Endothelial cell of umbilical vein (primary cell): ENCODE measurements at regions not wholly inside any gene's neighbourhood (a gene's known extent, or its start where the extent isn't known, plus 50 kb on each side); places are given as distances from the start of the nearest gene placed in this dataset. TPM values are rescaled to one million over a fixed set of nuclear protein-coding genes. Genes with fewer than 3 reads are reported as not detected.

ENCODE experiments used
- BruUV-seq: library from RNA; stranded (reverse); fragments of 400-500 nt; replicated peaks from 2 replicates; lab custom pipeline; 2021; lab: Mats Ljungman, UMichigan
- CTCF ChIA-PET: fragments of 300-600, 350-600 bp; sonication (Branson Sonifier 250); formaldehyde crosslinking; loops from one replicate; lab custom pipeline; 2021; ENCODE audit warnings: antibody characterized with exemption, inconsistent platforms; lab: Charles Lee
- POLR2A ChIA-PET: fragments of 300-600, 350-600 bp; sonication (Branson Sonifier 250); formaldehyde crosslinking; loops from one replicate; lab custom pipeline; 2021; ENCODE audit warnings: antibody characterized with exemption, inconsistent platforms; lab: Charles Lee
- DNase-seq: peaks from one replicate; pipeline ENCODE4 v3.0.0-alpha.2; 2011; ENCODE audit warnings: low read depth, low spot score
- FAIRE-seq: peaks from 2 replicates; lab custom pipeline; 2011; peaks lifted over from hg19 to GRCh38; lab: Jason Lieb, UNC
- H2AFZ ChIP-seq: 2 replicates; pipeline ENCODE4 v1.6.0; 2012; ENCODE audit warnings: low read depth, low read length, control low read depth, inconsistent platforms
- H3K27ac ChIP-seq: 2 replicates; pipeline ENCODE4 v1.5.1; 2011; ENCODE audit warnings: low read depth, mild to moderate bottlenecking, control low read depth, low read length, moderate library complexity; ENCODE audit not compliant: insufficient read depth
- H3K27me3 ChIP-seq, 2 experiments: 2 replicates each; pipeline versions ENCODE4 v1.6.0 to v1.6.1; 2011; ENCODE audit warnings: low read length in 2 of 2, mixed read lengths in 1 of 2; ENCODE audit not compliant: control insufficient read depth in 2 of 2, insufficient read depth in 2 of 2
- H3K36me3 ChIP-seq, 2 experiments: 2 replicates in 1 of 2; 3 replicates in 1 of 2; pipeline ENCODE4 v1.5.1; 2011; ENCODE audit warnings: low read length in 2 of 2, mild to moderate bottlenecking in 1 of 2, moderate library complexity in 1 of 2; ENCODE audit not compliant: control insufficient read depth in 2 of 2, insufficient read depth in 2 of 2; ENCODE audit errors: extremely low read depth in 1 of 2
- H3K4me1 ChIP-seq: 3 replicates; pipeline ENCODE4 v1.5.1; 2011; ENCODE audit warnings: mild to moderate bottlenecking, low read length; ENCODE audit not compliant: control insufficient read depth, insufficient read depth; ENCODE audit errors: extremely low read depth
- H3K4me2 ChIP-seq: 2 replicates; pipeline ENCODE4 v1.6.1; 2011; ENCODE audit warnings: low read length, control low read depth, mixed read lengths; ENCODE audit not compliant: insufficient read depth
- H3K4me3 ChIP-seq, 3 experiments: fragments of 200-600 bp in 1 of 3; sonication (generic), shearing (Covaris generic) in 1 of 3; replicated peaks in 1 of 3; 2 replicates each; pipeline ENCODE4 v1.5.1; 2011 to 2016; ENCODE audit warnings: control low read depth in 3 of 3, low read length in 3 of 3, mild to moderate bottlenecking in 2 of 3, inconsistent platforms in 1 of 3, low read depth in 1 of 3, moderate library complexity in 1 of 3; ENCODE audit not compliant: insufficient read depth in 1 of 3
- H3K79me2 ChIP-seq: 2 replicates; pipeline ENCODE4 v1.6.0; 2012; ENCODE audit warnings: low read length, inconsistent platforms; ENCODE audit not compliant: control insufficient read depth, insufficient read depth
- H3K9ac ChIP-seq: replicated peaks from 2 replicates; pipeline ENCODE3; 2011; ENCODE audit warnings: low read length, control low read depth; ENCODE audit not compliant: insufficient read depth; ENCODE audit errors: extremely low read depth
- H3K9me1 ChIP-seq: replicated peaks from 3 replicates; pipeline ENCODE4 v1.6.0; 2011; ENCODE audit warnings: mild to moderate bottlenecking, low read length; ENCODE audit not compliant: control insufficient read depth, insufficient read depth; ENCODE audit errors: extremely low read depth
- H3K9me3 ChIP-seq: replicated peaks from 2 replicates; pipeline ENCODE4 v1.5.1; 2012; ENCODE audit warnings: low read length, inconsistent platforms; ENCODE audit not compliant: control insufficient read depth, insufficient read depth
- H4K20me1 ChIP-seq: replicated peaks from 2 replicates; pipeline ENCODE3; 2011; ENCODE audit warnings: mild to moderate bottlenecking, low read length; ENCODE audit not compliant: control insufficient read depth, insufficient read depth; ENCODE audit errors: extremely low read depth
- GATA2 ChIP-seq: IDR thresholded peaks from 2 replicates; pipeline ENCODE4 v1.7.0; 2011; ENCODE audit warnings: low read depth, mild to moderate bottlenecking, moderate library complexity, mixed read lengths, low read length; ENCODE audit not compliant: insufficient read length, insufficient read depth
- JUN ChIP-seq: IDR thresholded peaks from 2 replicates; pipeline ENCODE4 v1.6.1; 2011; ENCODE audit warnings: borderline replicate concordance, low read depth; ENCODE audit not compliant: insufficient read length, insufficient read depth
- MYC ChIP-seq: IDR thresholded peaks from one replicate; pipeline ENCODE4 v1.6.1; 2011; ENCODE audit warnings: mild to moderate bottlenecking, low read depth, low read length
- POLR2A ChIP-seq: IDR thresholded peaks from 2 replicates; pipeline ENCODE4 v1.6.1; 2012; ENCODE audit warnings: low read depth, mild to moderate bottlenecking, control low read depth, low read length
- POLR2AphosphoS5 ChIP-seq: IDR thresholded peaks from 2 replicates; pipeline ENCODE4 v1.6.1; 2012; ENCODE audit warnings: low read depth, mild to moderate bottlenecking, control low read depth, low read length, moderate library complexity; ENCODE audit not compliant: insufficient read depth
- dilution Hi-C: fragments of 300-500 bp; cut with MboI; formaldehyde crosslinking; loops from one replicate; pipeline ENCODE4 v1.15.0; 2019; ENCODE audit warnings: low sequenced_read_pairs; ENCODE audit not compliant: extremely low pct_ligation_motif_present
- intact Hi-C: fragments of 100-400 bp; cut with micrococcal nuclease; formaldehyde crosslinking; loops from one replicate; pipeline ENCODE4 v1.10.0; 2022
- small RNA-seq: library from RNA; depleted of rRNA; stranded (forward); fragments of <200 nt; gene quantifications from one replicate; pipeline ENCODE3, GENCODE V24; 2012; ENCODE audit warnings: low replicate concordance, low read depth; ENCODE audit not compliant: insufficient read depth, insufficient read length
- TF ChIP-seq, protein P1 (sequence below): IDR thresholded peaks from 2 replicates; pipeline ENCODE4 v1.6.1; 2011; ENCODE audit not compliant: insufficient read depth, insufficient read length
- TF ChIP-seq, protein P2 (sequence below), 2 donors: IDR thresholded peaks; 1 replicate in 1 of 2; 2 replicates in 1 of 2; pipeline ENCODE4 v1.5.1; 2011; ENCODE audit warnings: low read length in 2 of 2, mild to moderate bottlenecking in 2 of 2, moderate library complexity in 2 of 2, control low read depth in 1 of 2, inconsistent platforms in 1 of 2, low read depth in 1 of 2; ENCODE audit not compliant: insufficient read depth in 1 of 2; ENCODE audit errors: extremely low read depth in 1 of 2

DNA sequence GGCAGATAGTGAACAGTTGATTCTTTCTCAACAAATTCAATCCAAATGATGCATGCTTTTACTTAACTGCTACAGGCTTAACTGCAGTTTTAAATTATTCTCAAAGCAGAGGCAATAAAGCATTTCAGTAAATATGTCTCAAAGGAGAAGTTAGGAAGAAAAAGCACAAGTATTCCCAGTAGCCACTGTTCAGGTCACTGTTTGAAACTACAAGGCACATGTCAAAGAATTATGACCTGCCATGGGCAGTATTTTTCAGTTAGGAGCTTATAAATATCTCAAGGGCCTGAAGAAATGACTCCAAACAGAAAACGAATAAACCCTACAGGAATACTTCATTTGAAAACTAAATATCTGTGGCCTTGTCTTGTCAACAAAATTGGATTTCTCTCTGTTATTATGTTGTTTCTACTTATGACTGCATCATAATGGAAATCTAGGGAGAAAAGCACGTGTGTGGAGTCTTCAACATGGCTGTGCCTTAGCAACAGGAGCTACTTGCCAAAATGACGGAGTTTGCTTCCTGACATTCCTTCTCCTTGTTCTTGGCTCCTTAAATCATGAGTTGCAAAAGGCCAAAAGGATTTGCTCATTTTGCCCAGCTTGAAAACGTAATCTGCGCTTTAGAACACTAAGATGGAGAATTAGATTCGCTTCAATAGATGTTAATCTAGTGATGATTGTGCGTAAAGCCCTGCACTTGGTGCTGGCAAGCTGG, 67.6 kb upstream of the GPR101 start:
- H3K9me1 ChIP-seq = no peaks in the 10 kb centered on the region
- no peaks in the 10 kb centered on the region for H3K79me2 ChIP-seq
- DNase-seq (no peak), FAIRE-seq (no peak)
- no peak for TF ChIP-seq POLR2AphosphoS5
- TF ChIP-seq GATA2 = no peak
- TF ChIP-seq POLR2A = no peak
- TF ChIP-seq MYC = no peak
- TF ChIP-seq, protein P1, sequence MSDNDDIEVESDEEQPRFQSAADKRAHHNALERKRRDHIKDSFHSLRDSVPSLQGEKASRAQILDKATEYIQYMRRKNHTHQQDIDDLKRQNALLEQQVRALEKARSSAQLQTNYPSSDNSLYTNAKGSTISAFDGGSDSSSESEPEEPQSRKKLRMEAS = no peak
- TF ChIP-seq JUN = no peak
- TF ChIP-seq, protein P2, sequence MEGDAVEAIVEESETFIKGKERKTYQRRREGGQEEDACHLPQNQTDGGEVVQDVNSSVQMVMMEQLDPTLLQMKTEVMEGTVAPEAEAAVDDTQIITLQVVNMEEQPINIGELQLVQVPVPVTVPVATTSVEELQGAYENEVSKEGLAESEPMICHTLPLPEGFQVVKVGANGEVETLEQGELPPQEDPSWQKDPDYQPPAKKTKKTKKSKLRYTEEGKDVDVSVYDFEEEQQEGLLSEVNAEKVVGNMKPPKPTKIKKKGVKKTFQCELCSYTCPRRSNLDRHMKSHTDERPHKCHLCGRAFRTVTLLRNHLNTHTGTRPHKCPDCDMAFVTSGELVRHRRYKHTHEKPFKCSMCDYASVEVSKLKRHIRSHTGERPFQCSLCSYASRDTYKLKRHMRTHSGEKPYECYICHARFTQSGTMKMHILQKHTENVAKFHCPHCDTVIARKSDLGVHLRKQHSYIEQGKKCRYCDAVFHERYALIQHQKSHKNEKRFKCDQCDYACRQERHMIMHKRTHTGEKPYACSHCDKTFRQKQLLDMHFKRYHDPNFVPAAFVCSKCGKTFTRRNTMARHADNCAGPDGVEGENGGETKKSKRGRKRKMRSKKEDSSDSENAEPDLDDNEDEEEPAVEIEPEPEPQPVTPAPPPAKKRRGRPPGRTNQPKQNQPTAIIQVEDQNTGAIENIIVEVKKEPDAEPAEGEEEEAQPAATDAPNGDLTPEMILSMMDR (IDR thresholded peaks at IDR 0.05; ENCODE audit: extremely low read depth in 1 of 2, insufficient read depth in 1 of 2, low read depth in 1 of 2, low read length in 2 of 2) = no peak
- dilution Hi-C loops = no loop called here
- H3K9me3 ChIP-seq = no peaks in the 10 kb centered on the region
- no TSS peak for BruUV-seq
- H3K9ac ChIP-seq = no peak overlapping the region
- no peaks in the 10 kb centered on the region for H4K20me1 ChIP-seq
- H3K36me3 ChIP-seq = no peaks in the 10 kb centered on the region
- no peak overlapping the region for H3K4me3 ChIP-seq
- H3K4me2 ChIP-seq = no peak overlapping the region
- ChIA-PET CTCF (no interaction called here), POLR2A (no interaction called here)
- H3K27me3 ChIP-seq = no peaks in the 10 kb centered on the region
- H2AFZ ChIP-seq = no peak overlapping the region
- H3K4me1 ChIP-seq = no peaks in the 10 kb centered on the region
- no peak overlapping the region for H3K27ac ChIP-seq
- intact Hi-C loops = no loop called here

Small RNAs in the stretch of these regions (small RNA-seq; reads per million reads assigned to genes)
- gene AL355309.1 = not detected
